GM23338 (cell line): ENCODE measurements at regions not wholly inside any gene's neighbourhood (a gene's known extent, or its start where the extent isn't known, plus 50 kb on each side); places are given as distances from the start of the nearest gene placed in this dataset.

ENCODE experiments used
- ATAC-seq: fragments of 200-7000 bp; cut with Tn5 transposase; 3 replicates; pipeline ENCODE4 v1.9.1; 2020
- DNase-seq: peaks from one replicate; pipeline ENCODE4 v3.0.0-alpha.2; 2015; ENCODE audit warnings: low spot score
- H2AFZ ChIP-seq: fragments of 200-600 bp; sonication (generic); 2 replicates; pipeline ENCODE4 v1.8.0; 2016; ENCODE audit warnings: antibody characterized with exemption, mild to moderate bottlenecking, moderate library complexity
- H3F3A ChIP-seq: fragments of 200-600 bp; sonication (generic); replicated peaks from 2 replicates; pipeline ENCODE4 v1.8.0; 2017; ENCODE audit warnings: antibody characterized with exemption, mixed run types, low read depth
- H3K27ac ChIP-seq: fragments of 200-600 bp; sonication (generic); 2 replicates; pipeline ENCODE4 v1.6.1; 2016; ENCODE audit warnings: low read depth
- H3K27me3 ChIP-seq: fragments of 200-600 bp; sonication (generic); 2 replicates; pipeline ENCODE4 v1.8.0; 2016; ENCODE audit warnings: mild to moderate bottlenecking, mixed run types, moderate library complexity; ENCODE audit not compliant: insufficient read depth
- H3K36me3 ChIP-seq: fragments of 200-600 bp; sonication (generic); 2 replicates; pipeline ENCODE4 v1.8.0; 2016; ENCODE audit warnings: mild to moderate bottlenecking; ENCODE audit not compliant: insufficient read depth
- H3K4me1 ChIP-seq: fragments of 200-600 bp; sonication (generic); 2 replicates; pipeline ENCODE4 v1.8.0; 2016; ENCODE audit warnings: mild to moderate bottlenecking, moderate library complexity; ENCODE audit not compliant: insufficient read depth
- H3K4me2 ChIP-seq: fragments of 200-600 bp; sonication (generic); 2 replicates; pipeline ENCODE4 v1.7.1; 2017; ENCODE audit warnings: mixed run types
- H3K4me3 ChIP-seq: fragments of 200-600 bp; sonication (generic); 2 replicates; pipeline ENCODE4 v1.6.1; 2016; ENCODE audit warnings: mixed run types
- H3K79me2 ChIP-seq: fragments of 200-600 bp; sonication (generic); replicated peaks from 2 replicates; pipeline ENCODE4 v1.8.0; 2017; ENCODE audit warnings: mild to moderate bottlenecking; ENCODE audit not compliant: insufficient read depth
- H3K9me2 ChIP-seq: fragments of 200-600 bp; sonication (generic); 2 replicates; pipeline ENCODE4 v1.8.0; 2017; ENCODE audit not compliant: insufficient read depth
- H4K20me1 ChIP-seq: fragments of 200-600 bp; sonication (generic); replicated peaks from 2 replicates; pipeline ENCODE4 v1.8.0; 2017; ENCODE audit warnings: mild to moderate bottlenecking; ENCODE audit not compliant: insufficient read depth
- H3K27ac Mint-ChIP-seq: 2 replicates; pipeline ENCODE4 v1.8.0; 2020; ENCODE audit warnings: inconsistent platforms, mild to moderate bottlenecking, moderate library complexity, mixed read lengths
- H3K27me3 Mint-ChIP-seq: 3 replicates; pipeline ENCODE4 v1.8.0; 2022; ENCODE audit warnings: low read depth, mild to moderate bottlenecking, moderate library complexity, mixed read lengths, inconsistent platforms; ENCODE audit not compliant: insufficient read depth, poor library complexity
- H3K36me3 Mint-ChIP-seq: 3 replicates; pipeline ENCODE4 v1.8.0; 2021; ENCODE audit warnings: low read depth, mild to moderate bottlenecking, inconsistent platforms, moderate library complexity, mixed read lengths
- H3K4me1 Mint-ChIP-seq: 3 replicates; pipeline ENCODE4 v1.8.0; 2020; ENCODE audit warnings: mild to moderate bottlenecking, inconsistent platforms, mixed read lengths
- H3K4me3 Mint-ChIP-seq: 3 replicates; pipeline ENCODE4 v1.8.0; 2021; ENCODE audit warnings: moderate library complexity, mild to moderate bottlenecking, inconsistent platforms, mixed read lengths
- H3K9me3 Mint-ChIP-seq: 3 replicates; pipeline ENCODE4 v1.8.0; 2020; ENCODE audit warnings: moderate library complexity, mild to moderate bottlenecking, inconsistent platforms, mixed read lengths
- CREB1 ChIP-seq: fragments of 250-450 bp; sonication (Bioruptor Pico); IDR thresholded peaks from 2 replicates; pipeline ENCODE4 v1.5.0; 2020; ENCODE audit warnings: low read depth, mild to moderate bottlenecking, moderate library complexity
- CTCF ChIP-seq, 2 experiments: fragments of 200-600 bp in 1 of 2; sonication (generic) in 1 of 2; conservative IDR thresholded peaks; 2 replicates each; pipeline versions ENCODE4 v1.5.1 to v1.6.1; 2016 to 2017; ENCODE audit warnings: antibody characterized with exemption in 2 of 2, low read depth in 2 of 2, mild to moderate bottlenecking in 2 of 2, moderate library complexity in 1 of 2
- JUNB ChIP-seq: IDR thresholded peaks from one replicate; pipeline ENCODE4 v1.6.1; 2016; ENCODE audit warnings: antibody characterized with exemption; ENCODE audit not compliant: unreplicated experiment
- NANOG ChIP-seq: IDR thresholded peaks from 2 replicates; pipeline ENCODE4 v1.6.1; 2016; ENCODE audit warnings: antibody characterized with exemption, borderline replicate concordance
- POLR2AphosphoS5 ChIP-seq: IDR thresholded peaks from 2 replicates; pipeline ENCODE4 v1.6.1; 2016; ENCODE audit warnings: antibody characterized with exemption, low read depth
- STAT1 ChIP-seq: IDR thresholded peaks from one replicate; pipeline ENCODE4 v1.6.1; 2016; ENCODE audit warnings: antibody characterized with exemption; ENCODE audit not compliant: unreplicated experiment
- ZNF114 ChIP-seq: fragments of 250-450 bp; sonication (Bioruptor Pico); IDR thresholded peaks from 2 replicates; pipeline ENCODE4 v1.5.0; 2020; ENCODE audit warnings: mild to moderate bottlenecking, moderate library complexity
- ZNF331 ChIP-seq: fragments of 250-450 bp; sonication (Bioruptor Pico); IDR thresholded peaks from 2 replicates; pipeline ENCODE4 v1.5.0; 2020; ENCODE audit warnings: low read depth, mild to moderate bottlenecking, moderate library complexity
- ZNF462 ChIP-seq: fragments of 250-450 bp; sonication (Bioruptor Pico); IDR thresholded peaks from 2 replicates; pipeline ENCODE4 v1.5.0; 2020; ENCODE audit warnings: mild to moderate bottlenecking, moderate library complexity
- TF ChIP-seq, protein P1 (sequence below): IDR thresholded peaks from one replicate; pipeline ENCODE4 v1.6.1; 2018; ENCODE audit warnings: antibody characterized with exemption; ENCODE audit not compliant: unreplicated experiment

DNA sequence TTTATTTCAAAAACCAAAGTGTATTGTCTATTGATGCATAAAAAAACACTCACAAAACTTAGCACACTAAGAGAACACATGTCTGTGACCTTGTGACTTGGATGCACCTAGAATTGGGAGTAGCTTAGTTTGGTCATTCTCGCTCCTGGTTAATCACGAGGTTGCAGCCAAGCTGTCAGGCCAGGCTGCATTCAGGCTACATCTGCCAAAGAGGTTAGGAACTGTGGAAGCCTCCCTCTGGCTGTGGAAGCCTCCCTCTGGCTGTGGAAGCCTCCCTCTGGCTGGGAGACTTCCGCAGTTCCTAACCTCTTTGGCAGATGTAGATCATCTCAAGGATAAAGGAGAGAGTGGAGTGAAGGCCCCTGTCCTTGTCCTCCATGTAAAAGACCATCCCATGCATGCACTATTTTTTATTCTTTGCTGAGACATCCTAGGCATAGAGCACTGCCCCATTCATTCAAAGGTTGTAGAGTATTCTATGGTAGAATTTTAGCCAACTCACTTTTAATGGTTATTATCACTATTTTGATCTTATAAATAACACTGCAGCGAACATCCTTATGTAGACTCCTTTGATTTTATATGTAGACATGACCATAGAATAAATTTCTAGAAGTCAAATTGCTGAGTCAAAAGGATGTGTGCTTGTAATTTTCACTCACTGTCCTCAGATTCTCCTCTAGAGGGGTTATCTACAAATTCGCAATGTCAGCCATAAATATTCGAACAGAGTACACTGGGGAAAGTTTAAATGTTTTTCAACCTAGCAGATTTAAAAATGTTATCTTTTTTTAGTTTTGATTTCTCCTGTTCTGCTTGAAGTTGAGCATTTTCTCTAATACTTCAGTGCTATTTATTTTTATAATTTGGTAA, 63.0 kb upstream of the IGLL5 start (continued):
- TF ChIP-seq ZNF114 (CRISPR knock-in tag) (no peak), CTCF (conservative IDR thresholded peaks at IDR 0.05; ENCODE audit: low read depth in 2 of 2) (no peak), POLR2AphosphoS5 (no peak), CREB1 (CRISPR knock-in tag) (no peak)

- no peak overlapping the region for H2AFZ ChIP-seq
- H3K27me3 ChIP-seq: peaks cover 93% of the 10 kb centered on the region
- H4K20me1 ChIP-seq: no peaks in the 10 kb centered on the region
- H3K27ac ChIP-seq: no peak overlapping the region
- no peak overlapping the region for H3K4me3 ChIP-seq
- H3K9me2 ChIP-seq: no peaks in the 10 kb centered on the region
- DNase-seq (no peak), ATAC-seq (no peak)
- H3K4me2 ChIP-seq: no peak overlapping the region
- Mint-ChIP-seq H3K4me1 (no peaks in the 10 kb centered on the region), H3K27me3 (peaks cover 32% of the 10 kb centered on the region), H3K36me3 (no peaks in the 10 kb centered on the region), H3K4me3 (no peak overlapping the region), H3K9me3 (no peaks in the 10 kb centered on the region), H3K27ac (no peak overlapping the region)
- H3K36me3 ChIP-seq: no peaks in the 10 kb centered on the region
- no peaks in the 10 kb centered on the region for H3K79me2 ChIP-seq
- no peaks in the 10 kb centered on the region for H3K4me1 ChIP-seq
- H3F3A ChIP-seq: no peaks in the 10 kb centered on the region
- TF ChIP-seq, protein P1, sequence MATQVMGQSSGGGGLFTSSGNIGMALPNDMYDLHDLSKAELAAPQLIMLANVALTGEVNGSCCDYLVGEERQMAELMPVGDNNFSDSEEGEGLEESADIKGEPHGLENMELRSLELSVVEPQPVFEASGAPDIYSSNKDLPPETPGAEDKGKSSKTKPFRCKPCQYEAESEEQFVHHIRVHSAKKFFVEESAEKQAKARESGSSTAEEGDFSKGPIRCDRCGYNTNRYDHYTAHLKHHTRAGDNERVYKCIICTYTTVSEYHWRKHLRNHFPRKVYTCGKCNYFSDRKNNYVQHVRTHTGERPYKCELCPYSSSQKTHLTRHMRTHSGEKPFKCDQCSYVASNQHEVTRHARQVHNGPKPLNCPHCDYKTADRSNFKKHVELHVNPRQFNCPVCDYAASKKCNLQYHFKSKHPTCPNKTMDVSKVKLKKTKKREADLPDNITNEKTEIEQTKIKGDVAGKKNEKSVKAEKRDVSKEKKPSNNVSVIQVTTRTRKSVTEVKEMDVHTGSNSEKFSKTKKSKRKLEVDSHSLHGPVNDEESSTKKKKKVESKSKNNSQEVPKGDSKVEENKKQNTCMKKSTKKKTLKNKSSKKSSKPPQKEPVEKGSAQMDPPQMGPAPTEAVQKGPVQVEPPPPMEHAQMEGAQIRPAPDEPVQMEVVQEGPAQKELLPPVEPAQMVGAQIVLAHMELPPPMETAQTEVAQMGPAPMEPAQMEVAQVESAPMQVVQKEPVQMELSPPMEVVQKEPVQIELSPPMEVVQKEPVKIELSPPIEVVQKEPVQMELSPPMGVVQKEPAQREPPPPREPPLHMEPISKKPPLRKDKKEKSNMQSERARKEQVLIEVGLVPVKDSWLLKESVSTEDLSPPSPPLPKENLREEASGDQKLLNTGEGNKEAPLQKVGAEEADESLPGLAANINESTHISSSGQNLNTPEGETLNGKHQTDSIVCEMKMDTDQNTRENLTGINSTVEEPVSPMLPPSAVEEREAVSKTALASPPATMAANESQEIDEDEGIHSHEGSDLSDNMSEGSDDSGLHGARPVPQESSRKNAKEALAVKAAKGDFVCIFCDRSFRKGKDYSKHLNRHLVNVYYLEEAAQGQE: no peak
- TF ChIP-seq CREB1 (CRISPR knock-in tag) (no peak), ZNF331 (CRISPR knock-in tag) (no peak), ZNF462 (no peak), ZNF114 (CRISPR knock-in tag) (no peak), CTCF (conservative IDR thresholded peaks at IDR 0.05; ENCODE audit: low read depth in 2 of 2) (no peak), STAT1 (no peak), JUNB (no peak), NANOG (no peak)
These were observed 62.4 kb upstream of the IGLL5 start for GRCh38 chr22:22825213-22825593.
